ENCODE measurements at regions not wholly inside any gene's neighbourhood (a gene's known extent, or its start where the extent isn't known, plus 50 kb on each side); places are given as distances from the start of the nearest gene placed in this dataset.

DNA sequence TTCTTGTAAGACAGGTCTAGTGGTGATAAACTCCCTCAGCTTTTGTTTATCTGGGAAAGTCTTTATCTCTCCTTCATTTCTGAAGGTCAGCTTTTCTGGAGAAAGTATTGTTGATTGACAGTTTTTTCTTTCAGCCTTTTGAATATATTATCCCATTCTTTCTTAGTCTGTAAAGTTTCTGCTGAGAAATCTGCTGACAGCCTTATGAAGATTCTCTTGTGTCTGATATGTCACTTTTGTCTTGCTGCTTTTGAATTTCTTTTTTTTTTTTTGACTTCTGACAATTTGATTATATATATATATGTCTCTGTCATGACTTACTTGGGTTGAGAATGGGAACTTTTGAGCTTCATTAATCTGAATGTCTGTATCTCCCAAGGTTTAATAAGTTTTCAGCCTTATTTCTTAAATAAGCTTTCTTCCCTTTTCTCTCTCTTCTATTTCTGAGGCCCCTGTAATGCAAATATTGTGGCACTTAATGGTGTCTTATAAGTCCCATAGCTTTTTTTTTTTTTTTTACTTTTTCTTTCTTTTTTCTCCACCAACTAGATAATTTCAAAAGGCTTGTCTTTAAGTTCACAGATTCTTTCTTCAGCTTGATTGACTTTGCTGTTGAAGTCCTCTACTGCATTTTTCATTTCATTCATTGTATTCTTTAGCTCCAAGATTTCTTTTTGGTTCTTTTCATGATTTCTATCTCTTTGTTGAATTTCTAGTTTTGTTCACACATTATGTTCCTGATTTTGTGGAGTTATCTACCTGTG is 81.4 kb upstream of the IL6 start:
- TF ChIP-seq, protein P1, sequence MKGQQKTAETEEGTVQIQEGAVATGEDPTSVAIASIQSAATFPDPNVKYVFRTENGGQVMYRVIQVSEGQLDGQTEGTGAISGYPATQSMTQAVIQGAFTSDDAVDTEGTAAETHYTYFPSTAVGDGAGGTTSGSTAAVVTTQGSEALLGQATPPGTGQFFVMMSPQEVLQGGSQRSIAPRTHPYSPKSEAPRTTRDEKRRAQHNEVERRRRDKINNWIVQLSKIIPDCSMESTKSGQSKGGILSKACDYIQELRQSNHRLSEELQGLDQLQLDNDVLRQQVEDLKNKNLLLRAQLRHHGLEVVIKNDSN (IDR thresholded peaks at IDR 0.05; ENCODE audit: borderline replicate concordance, low read depth) = no peak
- TF ChIP-seq, protein P2, sequence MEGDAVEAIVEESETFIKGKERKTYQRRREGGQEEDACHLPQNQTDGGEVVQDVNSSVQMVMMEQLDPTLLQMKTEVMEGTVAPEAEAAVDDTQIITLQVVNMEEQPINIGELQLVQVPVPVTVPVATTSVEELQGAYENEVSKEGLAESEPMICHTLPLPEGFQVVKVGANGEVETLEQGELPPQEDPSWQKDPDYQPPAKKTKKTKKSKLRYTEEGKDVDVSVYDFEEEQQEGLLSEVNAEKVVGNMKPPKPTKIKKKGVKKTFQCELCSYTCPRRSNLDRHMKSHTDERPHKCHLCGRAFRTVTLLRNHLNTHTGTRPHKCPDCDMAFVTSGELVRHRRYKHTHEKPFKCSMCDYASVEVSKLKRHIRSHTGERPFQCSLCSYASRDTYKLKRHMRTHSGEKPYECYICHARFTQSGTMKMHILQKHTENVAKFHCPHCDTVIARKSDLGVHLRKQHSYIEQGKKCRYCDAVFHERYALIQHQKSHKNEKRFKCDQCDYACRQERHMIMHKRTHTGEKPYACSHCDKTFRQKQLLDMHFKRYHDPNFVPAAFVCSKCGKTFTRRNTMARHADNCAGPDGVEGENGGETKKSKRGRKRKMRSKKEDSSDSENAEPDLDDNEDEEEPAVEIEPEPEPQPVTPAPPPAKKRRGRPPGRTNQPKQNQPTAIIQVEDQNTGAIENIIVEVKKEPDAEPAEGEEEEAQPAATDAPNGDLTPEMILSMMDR (IDR thresholded peaks at IDR 0.05) = no peak
- TF ChIP-seq RAD21 (IDR thresholded peaks at IDR 0.05; ENCODE audit: low read length) (no peak), YY1 (IDR thresholded peaks at IDR 0.05; ENCODE audit: low read depth) (no peak), FOXM1 (IDR thresholded peaks at IDR 0.05; ENCODE audit: low read depth) (no peak), EP300 (IDR thresholded peaks at IDR 0.05; ENCODE audit: borderline replicate concordance in 1 of 2, low read depth in 1 of 2, low read length in 1 of 2) (no peak), TCF12 (IDR thresholded peaks at IDR 0.05) (no peak), GABPA (IDR thresholded peaks at IDR 0.05; ENCODE audit: low read depth) (no peak), NRF1 (IDR thresholded peaks at IDR 0.05; ENCODE audit: low read depth, low read length) (no peak), JUND (IDR thresholded peaks at IDR 0.05) (no peak), MXI1 (IDR thresholded peaks at IDR 0.05; ENCODE audit: low read depth, low read length) (no peak), EZH2phosphoT487 (IDR thresholded peaks at IDR 0.05; ENCODE audit: borderline replicate concordance, low read depth) (no peak), RFX5 (IDR thresholded peaks at IDR 0.05; ENCODE audit: low read length) (no peak)

Data from SK-N-SH (cell line).